Adrenal gland (tissue), 9 donors: ENCODE measurements at regions not wholly inside any gene's neighbourhood (a gene's known extent, or its start where the extent isn't known, plus 50 kb on each side); places are given as distances from the start of the nearest gene placed in this dataset.
A peak's percentile ranks its signal among the peaks of the same experiment; 100 is the strongest.

Experiments used
- DNase-seq, 7 donors: peaks; one replicate each; pipeline ENCODE4 v3.0.0-alpha.2; 2019 to 2020
- H3K27ac ChIP-seq, 5 donors: fragments of 200-600 bp; sonication (generic) in 4 of 5; 1 replicate in 3 of 5; 2 replicates in 2 of 5; pipeline versions ENCODE4 v1.5.1 to v1.8.0; 2016 to 2020; ENCODE audit warnings: mild to moderate bottlenecking in 1 of 5
- H3K27me3 ChIP-seq: fragments of 200-600 bp; 2 replicates; pipeline ENCODE4 v1.8.0; 2021
- H3K36me3 ChIP-seq, 2 donors: fragments of 200-600 bp; replicated peaks in 1 of 2; 1 replicate in 1 of 2; 2 replicates in 1 of 2; pipeline versions ENCODE4 v1.5.1 to v1.8.0; 2018 to 2022
- H3K4me1 ChIP-seq, 2 donors: fragments of 200-600 bp; replicated peaks in 1 of 2; 1 replicate in 1 of 2; 2 replicates in 1 of 2; pipeline versions ENCODE4 v1.5.1 to v1.8.0; 2018 to 2021
- H3K4me3 ChIP-seq, 4 donors: fragments of 200-600 bp; sonication (generic) in 3 of 4; one replicate each; pipeline ENCODE4 v1.5.1; 2016 to 2018
- H3K9me3 ChIP-seq, 3 donors: fragments of 200-600 bp; sonication (generic) in 1 of 3; replicated peaks in 1 of 3; 1 replicate in 2 of 3; 2 replicates in 1 of 3; pipeline versions ENCODE4 v1.5.1 to v1.8.0; 2016 to 2021
- POLR2A ChIP-seq, 2 donors: fragments of 450-650 bp; IDR thresholded peaks; one replicate each; pipeline ENCODE4 v1.6.1; 2017; ENCODE audit warnings: antibody characterized with exemption in 2 of 2, mild to moderate bottlenecking in 2 of 2, moderate library complexity in 1 of 2
- WGBS, 4 donors: extraction: QIAGEN DNeasy Blood & Tissue Kit in 2 of 4; methylation state at CpG; one replicate each; pipeline versions ENCODE4 v1.1.5 to v1.1.7; 2013 to 2017; 5-methylcytosine and 5-hydroxymethylcytosine counted together
- intact Hi-C, 2 donors: fragments of 100-400 bp; cut with DNase I; formaldehyde crosslinking; loops; one replicate each; pipeline versions ENCODE4 v1.14.1 to v1.15.0; 2022 to 2023
- TF ChIP-seq, protein P1 (sequence below), 6 experiments: fragments of 450-650 bp in 4 of 6; fragments of 200-600 bp in 2 of 6; sonication (generic) in 1 of 6; IDR thresholded peaks; 1 replicate in 5 of 6; 2 replicates in 1 of 6; pipeline versions ENCODE4 v1.5.1 to v1.8.0; 2016 to 2021; ENCODE audit warnings: antibody characterized with exemption in 6 of 6, mild to moderate bottlenecking in 2 of 6, moderate library complexity in 1 of 6
- donor health status: healthy with polysubstance abuse.
- donor health status: Bipolar disorder and iron deficiency.
- donor health status: DM: yes; HTN: yes; CAD: no.
- donor health status: DM: no; HTN: no; CAD: no.
- donor health status: DM: no; HTN: no; CAD: no.

DNA sequence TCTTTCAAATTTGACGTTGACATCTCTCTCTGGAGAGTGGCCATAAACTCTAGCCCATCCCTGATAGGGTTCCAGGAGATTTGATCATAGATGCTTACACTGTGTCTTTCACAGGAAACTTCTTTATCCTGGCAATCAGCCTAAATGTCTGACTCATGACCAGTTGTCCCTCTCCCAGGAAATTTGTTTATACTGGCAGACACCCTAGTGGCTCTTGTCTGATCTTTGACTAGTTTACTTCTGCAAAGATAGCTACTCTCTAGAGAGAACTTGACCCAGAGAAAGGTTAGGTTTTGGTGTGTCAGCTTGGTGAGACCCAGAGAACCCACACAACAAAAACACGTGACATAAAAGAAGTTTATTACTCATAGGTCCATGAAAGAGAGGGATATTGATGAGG lies 509.8 kb downstream of the CENPC start:
- Histone ChIP-seq H3K27ac (no peak overlapping the region), H3K36me3 (no peaks in the 10 kb centered on the region), H3K9me3 (no peaks in the 10 kb centered on the region), H3K27me3 (no peaks in the 10 kb centered on the region), H3K4me3 (no peak overlapping the region), H3K4me1 (no peaks in the 10 kb centered on the region)
- peak in 2 of 7 donors; percentile 11 to 38 for DNase-seq
- intact Hi-C loops = no loop called here
- WGBS, 4 donors = 9 to 30% (median 17%) methylated on average over 2 of the region's 2 CpGs
- no peak for TF ChIP-seq POLR2A (IDR thresholded peaks at IDR 0.05)
- TF ChIP-seq, protein P1, sequence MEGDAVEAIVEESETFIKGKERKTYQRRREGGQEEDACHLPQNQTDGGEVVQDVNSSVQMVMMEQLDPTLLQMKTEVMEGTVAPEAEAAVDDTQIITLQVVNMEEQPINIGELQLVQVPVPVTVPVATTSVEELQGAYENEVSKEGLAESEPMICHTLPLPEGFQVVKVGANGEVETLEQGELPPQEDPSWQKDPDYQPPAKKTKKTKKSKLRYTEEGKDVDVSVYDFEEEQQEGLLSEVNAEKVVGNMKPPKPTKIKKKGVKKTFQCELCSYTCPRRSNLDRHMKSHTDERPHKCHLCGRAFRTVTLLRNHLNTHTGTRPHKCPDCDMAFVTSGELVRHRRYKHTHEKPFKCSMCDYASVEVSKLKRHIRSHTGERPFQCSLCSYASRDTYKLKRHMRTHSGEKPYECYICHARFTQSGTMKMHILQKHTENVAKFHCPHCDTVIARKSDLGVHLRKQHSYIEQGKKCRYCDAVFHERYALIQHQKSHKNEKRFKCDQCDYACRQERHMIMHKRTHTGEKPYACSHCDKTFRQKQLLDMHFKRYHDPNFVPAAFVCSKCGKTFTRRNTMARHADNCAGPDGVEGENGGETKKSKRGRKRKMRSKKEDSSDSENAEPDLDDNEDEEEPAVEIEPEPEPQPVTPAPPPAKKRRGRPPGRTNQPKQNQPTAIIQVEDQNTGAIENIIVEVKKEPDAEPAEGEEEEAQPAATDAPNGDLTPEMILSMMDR (IDR thresholded peaks at IDR 0.05) = no peak

DNA sequence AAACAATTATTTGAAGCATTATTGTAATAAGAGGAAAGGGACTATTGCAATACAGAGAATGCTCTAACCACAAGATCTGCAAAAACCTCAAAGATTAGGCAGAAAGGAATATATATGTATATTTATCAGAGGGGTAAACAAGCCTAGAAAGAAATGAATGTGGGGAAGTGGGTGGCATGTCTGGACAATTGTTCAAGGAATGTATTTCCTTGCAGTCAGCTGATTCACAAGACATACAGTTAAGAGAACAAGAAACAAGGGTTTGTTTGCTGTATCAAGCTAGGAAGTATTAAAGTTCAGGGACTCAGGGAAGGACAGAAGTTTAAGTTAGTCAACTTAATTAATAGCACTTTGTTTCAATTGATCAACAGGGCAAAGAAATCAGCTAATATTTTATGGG lies 514.7 kb downstream of the CENPC start:
- no peaks in the 10 kb centered on the region for H3K36me3 ChIP-seq
- intact Hi-C loops = no loop called here

DNA sequence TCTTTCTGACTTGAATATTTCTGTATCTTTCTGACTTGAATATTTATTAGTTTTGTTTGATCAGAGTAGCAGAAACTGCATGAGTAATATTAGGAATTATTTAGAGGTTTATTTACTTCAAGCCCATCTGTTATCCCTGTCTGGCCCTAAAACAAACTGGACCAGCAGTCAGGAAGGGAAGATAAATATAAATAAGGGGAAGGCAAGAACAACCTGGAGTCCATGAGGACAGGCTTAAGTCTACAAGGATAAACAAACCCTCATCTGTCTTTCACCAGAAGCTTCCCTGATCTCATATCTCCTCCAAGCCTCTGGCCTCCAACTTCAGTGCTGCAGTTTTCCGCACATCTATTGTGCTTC lies 524.9 kb downstream of the CENPC start:
- H3K27me3 ChIP-seq = no peaks in the 10 kb centered on the region
- H3K36me3 ChIP-seq = no peaks in the 10 kb centered on the region
- H3K4me3 ChIP-seq = no peak overlapping the region
- no peak for DNase-seq
- TF ChIP-seq, protein P1 (IDR thresholded peaks at IDR 0.05) = no peak
- TF ChIP-seq POLR2A (IDR thresholded peaks at IDR 0.05) = no peak
- H3K4me1 ChIP-seq = no peaks in the 10 kb centered on the region
- intact Hi-C loops = no loop called here
- 78 to 87% (median 84%) methylated on average over 1 of the region's 1 CpG for WGBS, 4 donors
- H3K27ac ChIP-seq = no peak overlapping the region
- no peaks in the 10 kb centered on the region for H3K9me3 ChIP-seq

More for the DNA sequence above, 514.7 kb downstream of the CENPC start:
- H3K9me3 ChIP-seq = no peaks in the 10 kb centered on the region
- H3K27ac ChIP-seq = no peak overlapping the region
- no peaks in the 10 kb centered on the region for H3K27me3 ChIP-seq
- TF ChIP-seq POLR2A (IDR thresholded peaks at IDR 0.05) = no peak
- TF ChIP-seq, protein P1 (IDR thresholded peaks at IDR 0.05) = no peak
- no peak for DNase-seq
- no peaks in the 10 kb centered on the region for H3K4me1 ChIP-seq
- H3K4me3 ChIP-seq = no peak overlapping the region

DNA sequence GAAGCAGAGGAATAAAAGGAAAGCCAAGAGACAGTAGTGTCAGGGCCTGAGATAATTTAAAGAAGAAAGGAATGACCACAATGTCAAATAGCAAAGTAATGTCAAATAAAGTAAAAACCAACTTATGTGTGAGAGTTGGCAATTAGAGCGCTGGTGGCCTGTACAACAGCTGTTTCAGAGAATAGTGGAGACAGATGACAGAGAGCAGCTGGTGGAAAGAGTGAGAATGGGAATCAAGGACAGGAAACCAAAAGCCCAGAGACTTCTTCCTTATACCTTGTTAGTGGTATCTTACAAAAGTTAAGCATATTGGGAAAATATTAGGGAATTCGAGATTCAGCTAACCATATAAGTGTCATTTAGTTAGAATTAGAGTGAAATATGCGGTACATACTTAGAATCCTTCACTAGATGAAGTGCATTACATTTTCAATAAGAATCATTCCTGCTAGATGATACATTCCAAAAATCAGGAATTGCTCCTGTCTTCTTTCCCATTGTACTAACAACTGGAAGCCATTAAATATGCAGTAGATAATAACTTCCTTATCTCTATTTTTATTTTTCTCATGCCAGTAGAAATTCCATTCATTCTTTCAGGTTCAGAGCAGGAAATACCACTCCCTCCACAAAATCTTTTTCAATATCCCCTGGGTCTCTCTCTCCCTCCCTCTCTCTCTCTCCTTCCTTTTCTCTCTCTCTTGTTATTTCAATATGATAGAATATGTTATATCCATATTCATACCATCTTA lies 525.4 kb downstream of the CENPC start:
- no peaks in the 10 kb centered on the region for H3K4me1 ChIP-seq
- H3K9me3 ChIP-seq = no peaks in the 10 kb centered on the region
- intact Hi-C loops = no loop called here
- no peak for TF ChIP-seq POLR2A (IDR thresholded peaks at IDR 0.05)
- TF ChIP-seq, protein P1 (IDR thresholded peaks at IDR 0.05) = no peak
- H3K4me3 ChIP-seq = no peak overlapping the region
- 53 to 73% (median 68%) methylated on average over 3 of the region's 3 CpGs for WGBS, 4 donors
- no peak overlapping the region for H3K27ac ChIP-seq
- DNase-seq = no peak
- no peaks in the 10 kb centered on the region for H3K27me3 ChIP-seq
- H3K36me3 ChIP-seq = no peaks in the 10 kb centered on the region
